Thoracic aorta (tissue), 2 donors: ENCODE measurements at regions not wholly inside any gene's neighbourhood (a gene's known extent, or its start where the extent isn't known, plus 50 kb on each side); places are given as distances from the start of the nearest gene placed in this dataset.

Experiments used
- ATAC-seq: fragments of 150-250 bp; one replicate; pipeline ENCODE4 v1.8.0; 2017; ENCODE audit warnings: low read depth; ENCODE audit not compliant: insufficient number of reproducible peaks, low FRiP score
- DNase-seq: peaks from one replicate; pipeline ENCODE4 v3.0.0-alpha.2; 2020; ENCODE audit warnings: low spot score
- H3K27ac ChIP-seq, 2 donors: fragments of 200-600 bp; sonication (generic); 1 replicate in 1 of 2; 2 replicates in 1 of 2; pipeline ENCODE4 v1.5.1; 2016; ENCODE audit warnings: mild to moderate bottlenecking in 2 of 2, moderate library complexity in 2 of 2
- H3K27me3 ChIP-seq: fragments of 200-600 bp; sonication (generic); replicated peaks from 2 replicates; pipeline ENCODE4 v1.6.0; 2016; ENCODE audit warnings: mild to moderate bottlenecking; ENCODE audit not compliant: insufficient read depth
- H3K36me3 ChIP-seq: fragments of 200-600 bp; sonication (generic); one replicate; pipeline ENCODE4 v1.5.1; 2016
- H3K4me1 ChIP-seq, 2 donors: fragments of 200-600 bp; sonication (generic); 1 replicate in 1 of 2; 2 replicates in 1 of 2; pipeline versions ENCODE4 v1.5.1 to v1.6.0; 2016; ENCODE audit warnings: low read depth in 2 of 2, mild to moderate bottlenecking in 1 of 2; ENCODE audit not compliant: control insufficient read depth in 1 of 2
- H3K4me3 ChIP-seq: fragments of 200-600 bp; sonication (generic); 2 replicates; pipeline ENCODE4 v1.5.1; 2016; ENCODE audit warnings: mild to moderate bottlenecking
- H3K9me3 ChIP-seq: fragments of 200-600 bp; sonication (generic); 2 replicates; pipeline ENCODE4 v1.5.1; 2016
- CTCF ChIP-seq: fragments of 200-600 bp; sonication (generic); IDR thresholded peaks from one replicate; pipeline ENCODE4 v1.5.1; 2019; ENCODE audit warnings: antibody characterized with exemption

DNA sequence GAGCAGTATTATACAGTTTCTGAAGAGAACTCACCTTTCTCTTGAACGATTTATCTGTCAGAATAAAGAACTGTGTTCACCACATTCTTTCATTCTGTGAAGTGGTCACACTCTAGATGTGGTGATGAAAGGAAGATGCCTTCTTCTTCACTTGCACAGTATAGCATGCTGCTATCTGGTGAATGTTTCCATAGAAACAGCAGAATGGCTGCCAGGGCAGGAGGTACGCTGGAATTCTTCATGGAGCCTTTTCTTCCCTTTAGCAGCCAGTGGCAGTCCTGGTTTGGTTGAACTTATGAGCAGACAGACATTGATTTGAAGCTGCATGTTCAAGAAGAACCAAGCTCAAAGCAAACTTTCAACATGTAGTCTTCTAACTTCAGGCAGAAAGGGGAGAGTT lies 1157.9 kb upstream of the LRRTM1 start:
- H3K4me3 ChIP-seq, result no peak overlapping the region
- H3K9me3 ChIP-seq, result no peaks in the 10 kb centered on the region
- no peak for TF ChIP-seq CTCF
- ATAC-seq (no peak), DNase-seq (no peak)
- H3K4me1 ChIP-seq, result no peaks in the 10 kb centered on the region
- no peaks in the 10 kb centered on the region for H3K36me3 ChIP-seq
- no peaks in the 10 kb centered on the region for H3K27me3 ChIP-seq
- no peak overlapping the region for H3K27ac ChIP-seq

DNA sequence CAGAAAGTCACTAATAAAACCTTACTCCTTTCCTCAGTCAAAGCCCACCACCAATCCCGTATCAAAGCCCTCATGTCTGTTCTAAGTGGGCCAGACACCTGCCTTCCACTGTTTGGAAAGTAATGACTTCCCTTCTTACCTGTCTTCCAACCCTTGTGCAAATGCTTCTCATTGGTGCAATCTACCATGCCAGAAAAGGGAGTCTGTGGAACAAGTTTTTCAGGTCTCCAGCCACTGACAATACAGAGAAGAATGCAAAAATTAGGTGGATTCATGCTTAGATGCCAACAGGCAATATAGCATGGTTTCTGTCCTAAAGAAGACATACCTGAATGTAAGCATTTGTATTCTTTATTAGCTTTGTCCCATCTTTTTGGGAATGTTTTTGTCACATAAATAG lies 1140.6 kb upstream of the LRRTM1 start:
- Histone ChIP-seq H3K9me3 (no peaks in the 10 kb centered on the region), H3K27ac (no peak overlapping the region), H3K4me1 (no peaks in the 10 kb centered on the region), H3K27me3 (no peaks in the 10 kb centered on the region), H3K36me3 (no peaks in the 10 kb centered on the region), H3K4me3 (no peak overlapping the region)
- DNase-seq (no peak), ATAC-seq (no peak)
- no peak for TF ChIP-seq CTCF

DNA sequence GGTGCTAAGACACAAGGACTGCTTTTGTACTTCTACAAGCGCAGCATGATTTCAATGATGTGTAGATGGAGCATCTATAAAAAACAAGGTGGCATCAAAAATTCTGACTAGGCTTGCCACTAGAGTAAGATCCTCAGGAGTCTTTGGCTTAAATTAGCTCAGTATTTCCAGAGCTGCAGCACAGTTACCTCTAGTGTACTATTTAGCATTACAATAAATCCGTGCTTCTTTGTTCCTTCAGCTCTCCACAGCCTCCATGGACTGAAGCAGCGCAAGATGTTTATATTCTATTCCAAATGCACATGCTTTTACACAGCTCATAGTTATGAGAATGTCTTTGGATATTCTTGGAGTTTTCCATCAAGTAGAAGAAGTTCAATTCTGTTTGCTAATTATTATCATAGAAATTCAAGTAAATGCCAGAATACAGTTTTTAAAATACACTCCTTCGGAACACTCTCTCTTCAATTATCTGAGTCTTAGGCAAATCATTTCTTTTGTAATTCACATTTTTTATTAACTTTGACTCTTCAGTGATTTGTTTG lies 1133.0 kb upstream of the LRRTM1 start:
- DNase-seq (no peak), ATAC-seq (no peak)
- no peak for TF ChIP-seq CTCF
- Histone ChIP-seq H3K9me3 (no peaks in the 10 kb centered on the region), H3K27ac (no peak overlapping the region), H3K4me3 (no peak overlapping the region), H3K4me1 (no peaks in the 10 kb centered on the region), H3K27me3 (no peaks in the 10 kb centered on the region), H3K36me3 (no peaks in the 10 kb centered on the region)

GRCh38 chr2:81436256-81436655 lies 1131.7 kb upstream of the LRRTM1 start:
- no peaks in the 10 kb centered on the region for H3K4me1 ChIP-seq
- H3K27ac ChIP-seq, result no peak overlapping the region
- DNase-seq (no peak), ATAC-seq (no peak)
- H3K27me3 ChIP-seq, result no peaks in the 10 kb centered on the region
- H3K4me3 ChIP-seq, result no peak overlapping the region
- H3K36me3 ChIP-seq, result no peaks in the 10 kb centered on the region
- no peak for TF ChIP-seq CTCF
- H3K9me3 ChIP-seq, result no peaks in the 10 kb centered on the region

GRCh38 chr2:81412681-81413080 lies 1108.1 kb upstream of the LRRTM1 start:
- Histone ChIP-seq H3K9me3 (no peaks in the 10 kb centered on the region), H3K4me3 (no peak overlapping the region), H3K36me3 (no peaks in the 10 kb centered on the region), H3K4me1 (no peaks in the 10 kb centered on the region), H3K27me3 (no peaks in the 10 kb centered on the region), H3K27ac (no peak overlapping the region)
- TF ChIP-seq CTCF, result no peak
- ATAC-seq (no peak), DNase-seq (no peak)
